ENCODE measurements at regions not wholly inside any gene's neighbourhood (a gene's known extent, or its start where the extent isn't known, plus 50 kb on each side); places are given as distances from the start of the nearest gene placed in this dataset.

- no peak for DNase-seq
Measured at GRCh38 chrX:39875834-39876628, 221.7 kb downstream of the BCOR start.

GRCh38 chrX:39877905-39878304, 219.9 kb downstream of the BCOR start:
- DNase-seq = no peak

- DNase-seq = no peak
Measured at GRCh38 chrX:39883666-39884065, 214.1 kb downstream of the BCOR start.

GRCh38 chrX:39886282-39886681, 211.5 kb downstream of the BCOR start:
- no peak for DNase-seq

GRCh38 chrX:39888730-39889129, 209.0 kb downstream of the BCOR start:
- DNase-seq = no peak

- no peak for DNase-seq
Measured at GRCh38 chrX:39889704-39890103, 208.1 kb downstream of the BCOR start.

- no peak for DNase-seq
Measured at GRCh38 chrX:39890807-39891206, 207.0 kb downstream of the BCOR start.

- no peak for DNase-seq
Measured at GRCh38 chrX:39891781-39892180, 206.0 kb downstream of the BCOR start.

GRCh38 chrX:39893417-39894338, 204.1 kb downstream of the BCOR start:
- DNase-seq = no peak

- DNase-seq = peak; percentile 10 to 34
Measured at GRCh38 chrX:39894683-39895082, 203.1 kb downstream of the BCOR start.

GRCh38 chrX:39895218-39896110, 202.3 kb downstream of the BCOR start:
- peak; percentile 41 to 75 for DNase-seq

- DNase-seq = no peak
Measured at GRCh38 chrX:39896951-39897740, 200.6 kb downstream of the BCOR start.

GRCh38 chrX:39897741-39898097, 200.0 kb downstream of the BCOR start:
- DNase-seq = no peak

- DNase-seq = no peak
Measured at GRCh38 chrX:39898147-39898546, 199.6 kb downstream of the BCOR start.

GRCh38 chrX:39899059-39899458, 198.7 kb downstream of the BCOR start:
- no peak for DNase-seq

GRCh38 chrX:39899856-39900776, 197.6 kb downstream of the BCOR start:
- DNase-seq = peak; percentile 53 to 63

GRCh38 chrX:39900777-39901170, 197.0 kb downstream of the BCOR start:
- DNase-seq = peak; percentile 6 to 53

- DNase-seq = no peak
Measured at GRCh38 chrX:39903343-39903742, 194.4 kb downstream of the BCOR start.

- no peak for DNase-seq
Measured at GRCh38 chrX:39903937-39904336, 193.8 kb downstream of the BCOR start.

GRCh38 chrX:39904816-39905537, 192.8 kb downstream of the BCOR start:
- DNase-seq = no peak

Measured in NCI-H2081 (cell line).